HG03442 (cell line): ENCODE measurements at regions not wholly inside any gene's neighbourhood (a gene's known extent, or its start where the extent isn't known, plus 50 kb on each side); places are given as distances from the start of the nearest gene placed in this dataset.
"Not testable (repeated sequence)": the region's sequence is repeated elsewhere in the genome, so short reads cannot be mapped to it uniquely, and the experiment has no call there.

ENCODE experiments used
- ATAC-seq: cut with Tn5 transposase; IDR thresholded peaks from one replicate; pipeline ENCODE4 v1.9.1; 2021; ENCODE audit warnings: mild to moderate bottlenecking, moderate library complexity; ENCODE audit not compliant: unreplicated experiment

DNA sequence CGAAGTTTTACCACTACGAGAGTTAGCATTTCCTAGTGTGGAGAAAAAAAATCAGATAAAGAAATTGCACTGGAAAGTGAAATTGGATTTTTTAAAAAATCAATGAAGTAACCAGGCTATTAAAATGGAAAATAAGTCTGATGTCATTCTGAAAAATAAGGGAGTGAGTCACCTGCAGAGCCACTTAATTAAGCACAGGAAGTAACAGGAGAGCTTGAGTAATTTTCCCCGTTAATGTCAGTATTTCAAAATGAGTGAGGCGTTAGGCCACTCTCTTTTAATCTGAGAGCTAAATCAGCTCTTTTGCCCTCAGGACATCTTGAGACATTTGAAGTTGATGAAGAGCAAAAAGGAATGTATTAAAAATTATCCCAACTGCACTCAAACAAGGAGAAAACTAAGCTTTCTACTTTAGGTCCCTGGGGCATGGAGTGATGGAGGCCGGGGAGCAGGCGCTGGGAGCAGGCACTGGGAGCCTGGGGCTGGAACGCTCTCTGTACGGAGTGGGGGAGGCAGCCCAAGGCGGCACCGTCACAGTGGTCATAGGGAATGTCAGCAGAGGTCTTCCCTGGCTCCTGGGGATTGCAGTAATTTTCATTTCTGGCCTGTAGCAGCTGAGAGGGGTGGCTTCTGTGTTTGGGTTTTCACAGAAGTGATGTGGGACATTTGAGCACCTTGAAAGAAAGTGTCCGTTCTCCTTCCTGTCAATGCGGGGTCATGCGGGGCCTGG lies 194.6 kb downstream of the BCL2L11 start:
- not testable (repeated sequence) for ATAC-seq

DNA sequence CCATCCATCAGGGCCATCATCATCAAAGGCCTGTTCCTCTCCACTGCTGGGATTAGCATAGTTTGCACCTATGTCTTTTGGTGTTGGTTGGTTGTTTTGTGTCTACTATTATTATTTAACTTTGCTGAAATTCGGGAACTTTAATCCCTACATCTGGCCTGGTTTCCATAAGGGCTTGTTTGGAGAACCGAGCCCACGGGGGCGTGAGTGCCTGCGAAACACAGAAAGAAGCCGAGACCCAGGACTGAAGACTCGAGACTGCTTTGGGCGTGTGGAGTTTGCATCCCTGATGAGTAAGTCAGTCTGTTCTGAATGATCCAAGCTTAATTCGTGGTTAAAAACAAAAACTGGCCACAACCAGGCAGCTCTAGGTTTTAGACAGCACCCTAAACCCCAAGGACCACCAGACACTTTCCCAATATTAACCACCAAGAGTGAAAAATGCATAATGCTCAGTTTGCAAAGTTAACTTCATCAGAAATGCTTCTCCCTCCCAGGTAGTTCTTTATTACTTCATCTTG lies 195.6 kb downstream of the BCL2L11 start:
- ATAC-seq, result not testable (repeated sequence)

DNA sequence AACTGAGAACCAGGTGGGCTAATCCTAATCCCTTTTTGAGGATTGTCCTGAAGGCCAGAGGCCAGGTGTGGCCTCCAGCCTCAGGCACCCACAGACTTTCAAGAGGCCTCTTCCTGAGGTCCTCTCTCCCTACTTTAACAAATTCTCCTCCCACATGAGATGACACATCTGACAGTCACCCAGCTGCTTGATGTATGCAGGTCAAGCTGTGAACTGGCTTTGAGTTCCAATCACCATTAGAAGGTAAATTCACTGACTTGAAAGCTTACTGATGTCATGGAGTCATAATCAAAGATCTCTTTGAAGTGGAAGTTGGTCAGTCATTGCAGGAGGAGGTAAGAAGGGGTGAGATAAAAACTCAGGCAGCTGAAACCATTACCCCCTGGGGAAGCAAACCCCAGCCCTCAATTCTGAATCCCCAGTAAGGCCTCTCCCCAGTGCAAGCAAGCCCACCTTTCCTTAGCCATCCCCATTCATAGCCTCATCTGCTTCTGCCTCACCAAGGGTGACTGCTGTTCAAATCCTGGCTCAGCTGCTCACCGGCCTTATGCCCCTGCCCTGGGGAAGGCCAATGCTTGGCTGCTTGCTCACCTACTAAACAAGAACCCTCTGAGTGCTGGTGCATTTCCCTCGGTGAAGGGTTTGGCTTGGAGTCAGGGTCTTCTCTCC lies 196.3 kb downstream of the BCL2L11 start:
- ATAC-seq, result not testable (repeated sequence)

DNA sequence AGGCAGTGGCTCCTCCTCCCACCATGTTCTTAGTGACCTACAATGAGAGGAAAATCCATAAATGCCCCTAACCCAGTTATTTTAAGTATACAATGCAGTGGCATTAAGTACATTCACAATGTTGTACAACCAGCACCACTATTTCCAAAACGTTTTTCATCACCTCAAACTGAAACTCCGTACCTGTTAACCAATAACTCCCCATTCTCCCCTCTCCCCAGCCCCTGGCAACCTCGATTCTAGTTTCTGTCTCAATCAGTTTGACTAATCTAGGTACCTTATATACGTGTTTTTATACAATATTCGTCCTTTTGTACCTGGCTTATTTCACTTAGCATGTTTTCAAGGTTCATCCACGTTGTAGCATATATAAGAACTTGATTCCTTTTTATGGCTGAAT lies 198.8 kb downstream of the BCL2L11 start:
- ATAC-seq, result not testable (repeated sequence)

DNA sequence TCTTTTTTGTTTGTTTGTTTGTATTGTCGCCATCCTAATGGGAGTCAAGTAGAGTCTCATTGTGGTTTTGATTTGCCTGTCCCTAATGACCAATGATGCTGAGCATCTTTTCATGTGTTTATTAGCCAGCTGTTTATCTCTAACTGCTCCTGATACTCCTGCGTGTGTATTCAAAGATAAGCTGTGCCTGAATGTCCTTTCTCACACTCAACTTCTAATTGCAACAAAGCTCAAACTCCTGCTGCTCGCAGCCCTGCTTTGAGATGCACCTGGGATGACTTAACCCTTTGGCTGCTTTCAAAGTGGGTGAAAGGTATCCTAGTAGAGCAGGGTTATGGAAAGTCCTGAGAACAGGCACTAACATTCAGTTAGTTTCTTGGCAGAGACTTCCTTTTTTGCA lies 199.6 kb downstream of the BCL2L11 start:
- not testable (repeated sequence) for ATAC-seq

DNA sequence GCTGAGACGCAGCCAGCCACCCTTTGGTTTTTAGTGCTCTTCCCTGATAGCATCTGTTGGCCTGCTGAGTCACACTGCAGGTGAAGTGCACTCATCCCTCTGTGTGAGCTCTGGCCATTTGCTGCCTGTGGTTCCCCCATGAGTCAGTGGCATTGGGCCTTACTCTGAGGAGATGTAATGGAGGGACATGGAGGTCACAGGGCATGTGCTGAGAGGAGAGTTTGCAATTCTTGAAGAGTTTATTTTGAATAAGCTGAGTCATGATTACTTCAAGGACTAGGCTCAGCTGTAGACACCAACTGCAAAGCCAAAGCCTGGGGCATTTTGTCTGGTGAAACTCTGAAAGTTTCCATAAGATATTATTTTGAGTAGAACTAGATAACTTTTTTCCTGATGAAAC lies 200.3 kb downstream of the BCL2L11 start:
- ATAC-seq, result not testable (repeated sequence)

DNA sequence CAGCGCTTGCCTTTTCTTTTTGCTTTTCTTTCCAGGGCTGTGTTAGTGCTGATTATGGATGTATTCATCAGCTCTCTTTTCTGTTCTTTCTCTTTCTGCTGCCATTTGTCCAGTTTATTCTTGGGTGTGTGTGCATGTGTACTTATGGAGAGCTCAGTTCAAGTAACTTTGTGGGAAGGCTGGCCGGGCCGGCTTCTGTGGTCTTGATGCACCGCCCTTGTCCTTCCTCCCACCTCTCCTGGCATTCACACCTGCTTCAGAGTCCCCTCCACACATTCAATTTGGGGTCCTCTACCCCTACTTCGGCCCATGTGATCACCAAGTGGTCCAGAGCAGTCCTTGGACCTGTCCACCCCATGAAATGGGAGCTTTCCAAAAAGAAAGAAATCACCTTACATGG lies 202.7 kb downstream of the BCL2L11 start:
- not testable (repeated sequence) for ATAC-seq

DNA sequence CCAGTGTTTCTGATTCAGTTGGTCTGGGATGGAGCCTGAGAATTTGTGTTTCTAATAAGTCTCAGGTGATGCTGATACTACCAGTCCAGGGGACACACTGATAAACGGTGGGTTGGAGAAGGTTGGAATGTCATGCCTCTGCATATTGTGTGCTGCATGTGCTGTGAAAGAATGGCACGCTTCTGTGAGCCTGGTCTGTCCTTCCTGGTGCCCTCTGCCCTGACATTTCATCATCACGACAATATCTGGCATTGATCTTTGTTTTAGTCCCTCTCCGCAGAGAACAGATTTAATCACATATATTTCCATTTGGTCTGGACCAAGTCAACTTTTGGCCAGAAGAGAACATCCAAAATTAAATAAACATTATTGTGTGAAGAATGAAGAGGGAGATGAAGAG lies 207.0 kb downstream of the BCL2L11 start:
- not testable (repeated sequence) for ATAC-seq

DNA sequence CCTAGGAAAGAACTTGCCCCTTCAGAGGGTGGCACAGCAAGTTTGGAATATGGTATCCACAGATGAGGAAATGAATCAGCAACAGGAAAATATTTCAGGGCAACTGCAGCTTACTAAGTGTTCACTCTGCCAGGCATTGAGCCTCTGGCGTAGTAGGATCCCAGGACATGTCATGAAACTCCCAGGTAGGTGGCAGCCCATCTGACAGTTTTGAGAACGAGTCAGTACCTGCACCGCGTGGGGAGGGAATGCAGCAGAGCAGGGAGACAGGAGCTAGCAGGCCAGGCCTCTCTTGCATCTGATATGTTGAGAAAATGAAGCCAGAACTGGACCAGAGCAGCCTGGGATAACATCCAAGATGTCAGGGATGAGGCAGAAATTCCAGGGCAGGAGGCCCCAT lies 208.6 kb downstream of the BCL2L11 start:
- ATAC-seq, result not testable (repeated sequence)

DNA sequence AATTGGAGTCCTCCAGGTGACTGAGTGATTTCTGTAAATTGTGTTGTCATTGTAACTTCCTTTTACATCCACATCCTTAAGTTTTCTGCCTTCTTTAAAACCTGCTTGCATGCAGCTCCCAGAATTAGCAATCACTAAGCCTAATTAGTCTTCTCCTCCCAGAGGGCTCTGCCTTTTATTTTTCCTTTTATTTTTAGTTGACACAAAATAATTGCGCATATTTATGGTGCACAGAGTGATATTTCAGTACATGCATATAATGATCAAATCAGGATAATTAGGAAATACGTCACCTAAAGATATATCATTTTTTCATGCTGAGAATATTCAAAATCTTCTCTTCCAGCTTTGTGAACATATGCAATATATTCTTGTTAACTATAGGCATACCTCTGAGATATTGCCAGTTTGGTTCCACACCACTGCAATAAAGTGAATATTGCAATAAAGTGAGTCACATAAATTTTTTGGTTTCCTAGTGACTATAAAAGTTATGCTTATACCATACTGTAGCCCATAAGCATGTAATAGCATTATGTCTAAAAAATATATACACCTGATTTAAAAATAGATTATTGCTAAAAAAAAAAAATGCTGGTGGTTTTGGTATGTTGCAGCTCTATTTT lies 210.5 kb downstream of the BCL2L11 start:
- not testable (repeated sequence) for ATAC-seq

DNA sequence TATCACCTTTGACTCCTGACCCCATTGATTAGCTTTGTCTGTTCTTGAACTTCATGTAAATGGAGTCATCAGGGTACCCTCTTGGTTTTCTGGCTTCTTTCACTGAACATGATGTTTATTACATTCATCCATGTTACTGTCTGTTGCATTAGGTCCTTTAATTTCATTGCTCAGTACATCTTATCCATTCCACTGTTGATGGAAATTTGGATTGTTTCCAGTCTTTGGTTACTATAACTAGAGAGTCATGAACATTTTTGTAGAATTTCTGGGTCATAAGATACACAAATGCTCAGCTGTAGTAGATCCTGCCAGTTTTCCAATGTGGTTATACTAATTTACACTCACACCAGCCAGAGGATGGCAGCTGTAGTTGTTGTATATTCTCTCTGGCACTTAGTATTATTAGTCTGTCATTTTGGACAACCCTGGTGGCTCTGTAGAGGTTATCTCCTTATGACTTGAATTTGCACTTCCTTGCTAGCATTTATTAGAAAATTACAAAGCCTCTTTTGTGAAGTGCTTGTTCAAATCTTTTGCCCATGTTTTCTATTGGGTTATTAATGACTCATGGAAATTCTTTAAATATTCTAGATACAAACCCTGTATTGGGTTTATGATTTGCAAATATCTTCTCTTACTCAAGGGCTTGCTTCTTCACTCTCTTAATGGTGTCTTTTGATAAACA lies 214.7 kb downstream of the BCL2L11 start:
- not testable (repeated sequence) for ATAC-seq

DNA sequence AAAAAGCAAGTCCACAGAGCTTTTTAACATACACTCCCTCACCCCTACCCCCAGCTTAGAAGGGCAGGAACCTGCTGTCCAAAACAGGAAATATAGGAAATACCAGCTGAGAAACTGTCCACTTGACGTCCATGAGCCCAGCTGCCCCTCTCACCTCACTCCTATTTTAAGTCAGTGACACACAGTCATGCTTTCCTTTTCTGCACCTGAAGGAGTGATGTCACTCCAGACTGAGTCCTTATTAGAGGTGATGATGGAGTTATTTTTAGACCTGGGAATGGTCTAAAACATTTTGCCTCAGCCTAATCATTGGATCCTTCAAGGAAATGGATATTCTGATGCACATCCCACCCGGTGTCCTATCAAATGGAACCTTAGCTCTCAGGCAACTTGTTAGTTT lies 217.8 kb downstream of the BCL2L11 start:
- not testable (repeated sequence) for ATAC-seq

DNA sequence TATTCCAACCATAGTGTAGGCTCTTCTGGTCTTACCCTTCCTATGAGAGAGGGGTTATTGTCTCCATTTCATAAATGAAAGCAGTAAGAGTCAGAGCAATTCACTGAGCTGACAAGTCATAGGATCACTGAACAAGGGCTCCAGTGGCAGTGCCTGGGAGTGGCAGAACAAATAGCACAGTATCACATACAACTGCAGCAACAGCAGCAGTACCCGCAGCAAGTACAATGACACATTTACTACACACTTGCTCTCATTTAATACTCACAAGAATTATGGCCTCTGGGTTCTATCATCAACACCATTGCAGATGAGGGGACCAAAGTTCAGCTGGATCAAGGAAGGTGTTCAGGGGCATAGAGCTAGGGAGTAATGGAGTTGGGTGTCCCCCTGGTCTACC lies 218.8 kb downstream of the BCL2L11 start:
- ATAC-seq, result not testable (repeated sequence)

DNA sequence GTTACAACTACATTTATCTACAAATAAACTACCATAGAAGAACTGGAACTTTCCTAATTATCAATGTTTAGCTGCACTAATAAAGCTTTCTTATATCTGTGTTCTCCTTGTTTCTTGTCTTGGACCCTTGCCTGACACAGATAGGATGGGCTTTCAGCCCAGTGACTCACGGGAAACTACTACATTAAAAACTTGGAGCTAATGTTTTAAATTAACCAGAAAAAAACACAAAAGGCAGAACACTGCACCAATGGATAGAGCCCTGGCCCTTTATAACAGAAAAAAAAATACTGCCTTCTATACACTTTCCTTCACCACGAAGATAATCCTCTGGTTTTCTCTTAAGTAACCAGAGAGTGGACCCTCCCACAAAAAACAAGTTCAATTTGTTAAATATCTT lies 223.9 kb downstream of the BCL2L11 start:
- not testable (repeated sequence) for ATAC-seq

DNA sequence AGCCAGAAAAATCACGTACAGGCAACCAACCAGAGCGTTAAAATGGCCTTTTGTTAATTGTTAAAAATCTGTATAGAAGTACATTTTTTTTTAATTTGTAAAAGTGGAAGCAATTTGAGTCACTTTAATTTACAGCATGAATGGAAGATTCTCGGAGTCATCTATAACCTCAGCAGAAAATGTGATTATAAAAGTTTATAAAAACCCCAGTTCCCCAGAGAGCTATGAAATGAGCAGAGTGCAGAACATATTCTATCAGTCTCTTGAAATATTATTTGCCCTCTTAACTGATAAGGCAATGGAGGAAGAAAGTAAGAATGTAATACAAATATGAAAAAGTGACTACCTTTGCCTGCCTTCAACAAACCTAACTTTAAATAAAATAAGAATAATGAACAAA lies 224.7 kb downstream of the BCL2L11 start:
- not testable (repeated sequence) for ATAC-seq

DNA sequence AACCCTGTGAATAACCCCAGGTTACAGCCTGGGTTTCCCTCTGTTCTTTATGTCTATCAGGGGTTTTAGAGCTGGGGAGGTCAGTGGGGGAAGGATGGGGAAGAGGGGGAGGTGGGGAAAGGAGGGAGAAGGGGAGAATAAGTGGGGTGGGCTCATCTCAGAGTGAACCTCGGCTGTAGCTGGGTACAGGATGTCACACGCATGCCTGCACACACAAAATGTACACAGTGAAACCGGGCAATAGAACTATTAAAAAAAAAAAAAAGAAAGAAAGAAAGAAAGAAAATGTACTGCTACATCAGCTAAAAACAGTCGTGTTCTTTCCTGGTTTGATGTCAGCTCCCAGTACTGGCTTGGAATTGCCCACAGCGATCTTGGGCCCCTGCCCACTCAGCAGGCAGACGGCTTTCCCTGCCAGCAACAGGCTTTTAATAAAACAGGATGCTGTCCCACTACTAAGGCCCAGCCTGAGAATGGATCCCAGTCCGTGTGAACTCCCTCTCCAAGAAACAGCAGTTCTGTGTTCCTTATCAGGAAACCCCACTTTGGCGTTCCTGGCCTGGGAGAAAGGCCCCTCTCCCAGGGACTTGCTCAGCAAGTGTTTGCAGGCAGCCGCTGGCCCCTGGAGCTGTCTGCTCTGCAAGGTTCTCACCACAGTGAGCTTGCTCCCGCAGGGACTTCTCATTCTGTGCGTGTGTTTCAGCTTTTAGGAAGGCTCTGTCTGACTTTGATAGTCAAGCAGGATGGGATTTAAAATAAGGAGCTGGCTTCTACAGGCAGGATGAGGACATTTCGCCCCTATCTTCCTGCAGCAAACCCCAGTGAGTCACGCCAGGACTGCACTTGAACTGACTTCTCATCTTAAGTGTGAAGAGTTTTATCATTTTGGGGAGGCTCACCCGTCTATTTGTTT lies 225.6 kb downstream of the BCL2L11 start:
- not testable (repeated sequence) for ATAC-seq

DNA sequence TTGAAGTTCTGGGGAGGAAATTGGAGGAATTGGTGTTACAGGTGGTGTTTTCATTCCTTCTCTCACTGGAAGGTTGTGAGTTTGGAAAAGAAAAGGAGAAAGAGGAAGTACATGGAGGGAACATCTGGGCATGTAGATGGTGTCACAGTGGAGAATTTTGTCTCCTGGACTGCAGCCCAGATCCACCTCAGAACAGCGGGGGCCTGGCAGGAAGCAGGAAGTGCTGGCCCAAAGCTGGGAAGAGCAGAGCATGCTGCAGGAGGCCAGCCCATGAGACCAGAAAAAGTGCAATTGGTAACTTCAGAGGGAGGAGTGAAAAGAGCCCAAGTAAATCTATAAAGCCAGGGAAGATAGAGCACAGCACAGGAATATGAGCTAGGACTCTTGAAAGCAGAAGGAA lies 227.0 kb downstream of the BCL2L11 start:
- not testable (repeated sequence) for ATAC-seq

DNA sequence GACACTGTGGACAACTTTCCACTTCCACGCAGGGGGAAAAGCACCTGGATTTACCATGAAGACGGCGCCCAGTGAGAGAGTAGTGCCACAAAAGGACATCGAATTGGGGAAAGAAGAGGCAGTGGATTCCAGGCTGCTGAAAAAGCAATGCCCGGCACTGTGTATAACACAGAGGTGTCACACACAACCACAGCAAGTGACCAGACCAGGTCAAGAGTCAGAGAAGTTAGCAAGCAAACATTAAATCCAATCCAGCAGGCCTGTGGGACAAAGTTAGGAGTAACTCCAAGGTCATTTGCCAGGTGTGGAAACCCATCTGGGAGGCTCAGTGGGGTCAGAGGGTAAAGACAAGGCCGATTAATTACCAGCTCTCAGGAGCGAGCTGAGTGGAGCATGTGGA lies 227.6 kb downstream of the BCL2L11 start:
- ATAC-seq, result not testable (repeated sequence)

DNA sequence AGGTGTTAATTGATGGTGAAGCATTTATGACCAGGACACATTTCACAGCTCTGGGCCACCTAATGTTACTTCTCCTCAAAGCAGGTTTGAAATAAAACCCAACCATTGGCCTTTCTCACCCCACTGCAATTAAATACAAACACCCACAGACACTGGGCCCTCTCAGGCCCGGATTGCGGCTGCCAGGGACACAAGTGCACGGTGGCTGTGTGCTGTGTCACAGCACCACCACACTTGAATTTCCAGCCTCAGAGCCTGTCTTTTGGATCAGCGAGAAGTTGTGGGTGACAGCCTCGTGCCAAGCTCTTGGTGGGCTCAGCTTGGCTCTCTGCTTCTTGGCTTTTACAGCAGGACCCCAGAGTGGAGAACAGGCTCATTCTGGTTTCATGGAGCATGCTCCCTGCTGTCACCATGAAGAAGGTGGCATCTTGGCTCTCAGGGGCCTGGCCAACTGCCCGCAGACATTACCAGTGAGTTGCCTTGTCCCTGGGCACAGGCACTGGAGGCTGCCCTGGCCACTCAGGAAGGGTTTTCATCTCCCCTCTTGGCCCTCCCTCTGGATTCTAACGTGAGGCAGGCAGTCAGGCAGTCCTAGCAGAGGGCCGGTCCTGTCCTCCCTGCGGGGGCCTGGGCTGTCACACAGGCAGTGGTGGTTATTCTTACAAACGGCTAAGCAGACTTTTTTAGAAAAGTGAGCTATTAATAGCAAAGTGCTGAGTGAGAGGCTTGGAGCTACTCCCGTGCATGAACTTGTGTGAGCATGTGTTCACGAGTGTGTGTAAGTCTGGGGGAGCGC lies 234.5 kb downstream of the BCL2L11 start:
- not testable (repeated sequence) for ATAC-seq
